A549 (cell line): ENCODE measurements at regions not wholly inside any gene's neighbourhood (a gene's known extent, or its start where the extent isn't known, plus 50 kb on each side); places are given as distances from the start of the nearest gene placed in this dataset.

ENCODE experiments used
- CHD2 ChIP-seq: fragments of 150-350 bp; IDR thresholded peaks from 2 replicates; pipeline ENCODE4 v1.6.1; 2014; ENCODE audit warnings: low read length; ENCODE audit not compliant: partially characterized antibody
- EP300 ChIP-seq, 2 experiments: fragments of >200 bp; sonication (Bioruptor Twin); formaldehyde crosslinking; IDR thresholded peaks; 2 replicates in 1 of 2; 3 replicates in 1 of 2; pipeline ENCODE4 v1.6.1; 2016 to 2017
- MAZ ChIP-seq: fragments of 150-350 bp; IDR thresholded peaks from 2 replicates; pipeline ENCODE4 v1.6.1; 2014; ENCODE audit warnings: antibody characterized with exemption, low read depth, low read length, borderline replicate concordance
- MYC ChIP-seq: IDR thresholded peaks from 2 replicates; pipeline ENCODE4 v1.6.1; 2012; ENCODE audit warnings: mild to moderate bottlenecking, inconsistent platforms, low read length, improper control_type of control experiment, borderline replicate concordance
- NPAS2 ChIP-seq: fragments of 250-450 bp; sonication (Bioruptor Pico); IDR thresholded peaks from 2 replicates; pipeline ENCODE4 v1.8.0; 2022; ENCODE audit warnings: mild to moderate bottlenecking, moderate library complexity, borderline replicate concordance
- POLR2A ChIP-seq: IDR thresholded peaks from 2 replicates; pipeline ENCODE4 v1.6.1; 2012; ENCODE audit warnings: mild to moderate bottlenecking, low read length
- RAD21 ChIP-seq, 2 experiments: fragments of >200 bp in 1 of 2; sonication (Bioruptor Twin) in 1 of 2; formaldehyde crosslinking in 1 of 2; IDR thresholded peaks in 1 of 2; conservative IDR thresholded peaks in 1 of 2; 2 replicates in 1 of 2; 3 replicates in 1 of 2; pipeline ENCODE4 v1.6.1; 2012 to 2018; ENCODE audit warnings: inconsistent platforms in 1 of 2
- RARB ChIP-seq: fragments of 250-450 bp; sonication (Bioruptor Pico); IDR thresholded peaks from 2 replicates; pipeline ENCODE4 v1.8.0; 2021; ENCODE audit warnings: mild to moderate bottlenecking, moderate library complexity
- TF ChIP-seq, protein P1 (sequence below): fragments of >200 bp; sonication (Bioruptor Twin); formaldehyde crosslinking; IDR thresholded peaks from 3 replicates; pipeline ENCODE4 v1.5.1; 2016
- TF ChIP-seq, protein P2 (sequence below): fragments of 200-600 bp; sonication (generic); IDR thresholded peaks from 2 replicates; pipeline ENCODE4 v1.6.1; 2016; ENCODE audit warnings: antibody characterized with exemption, mild to moderate bottlenecking, moderate library complexity

DNA sequence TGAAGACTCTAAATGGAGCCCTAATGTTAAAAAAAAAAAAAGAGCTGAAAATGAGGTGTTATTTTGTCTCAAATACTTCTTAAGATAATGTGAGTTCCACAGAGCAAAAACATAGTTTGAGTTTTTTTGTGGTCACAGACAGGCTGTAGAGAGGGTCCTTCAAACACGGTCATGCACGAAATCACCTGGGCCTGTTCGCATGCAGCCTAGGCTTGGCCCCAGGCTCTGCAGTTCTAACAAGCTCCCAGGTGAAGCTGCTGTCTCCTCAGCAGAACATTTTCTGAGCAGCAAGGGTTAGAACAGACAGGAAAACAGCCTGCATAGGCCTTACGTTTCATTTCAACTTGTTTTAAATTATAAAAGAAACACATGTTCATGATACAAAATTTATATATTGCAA is 65.4 kb upstream of the TBPL2 start:
- TF ChIP-seq, protein P1, sequence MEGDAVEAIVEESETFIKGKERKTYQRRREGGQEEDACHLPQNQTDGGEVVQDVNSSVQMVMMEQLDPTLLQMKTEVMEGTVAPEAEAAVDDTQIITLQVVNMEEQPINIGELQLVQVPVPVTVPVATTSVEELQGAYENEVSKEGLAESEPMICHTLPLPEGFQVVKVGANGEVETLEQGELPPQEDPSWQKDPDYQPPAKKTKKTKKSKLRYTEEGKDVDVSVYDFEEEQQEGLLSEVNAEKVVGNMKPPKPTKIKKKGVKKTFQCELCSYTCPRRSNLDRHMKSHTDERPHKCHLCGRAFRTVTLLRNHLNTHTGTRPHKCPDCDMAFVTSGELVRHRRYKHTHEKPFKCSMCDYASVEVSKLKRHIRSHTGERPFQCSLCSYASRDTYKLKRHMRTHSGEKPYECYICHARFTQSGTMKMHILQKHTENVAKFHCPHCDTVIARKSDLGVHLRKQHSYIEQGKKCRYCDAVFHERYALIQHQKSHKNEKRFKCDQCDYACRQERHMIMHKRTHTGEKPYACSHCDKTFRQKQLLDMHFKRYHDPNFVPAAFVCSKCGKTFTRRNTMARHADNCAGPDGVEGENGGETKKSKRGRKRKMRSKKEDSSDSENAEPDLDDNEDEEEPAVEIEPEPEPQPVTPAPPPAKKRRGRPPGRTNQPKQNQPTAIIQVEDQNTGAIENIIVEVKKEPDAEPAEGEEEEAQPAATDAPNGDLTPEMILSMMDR, result no peak
- TF ChIP-seq EP300 (IDR thresholded peaks at IDR 0.05), result no peak
- no peak for TF ChIP-seq CHD2
- TF ChIP-seq RAD21 (conservative IDR thresholded peaks at IDR 0.05 in 1 of 2, IDR thresholded peaks at IDR 0.05 in 1 of 2), result no peak
- no peak for TF ChIP-seq MAZ
- TF ChIP-seq MYC, result no peak
- no peak for TF ChIP-seq RARB (CRISPR knock-in tag)
- TF ChIP-seq, protein P2, sequence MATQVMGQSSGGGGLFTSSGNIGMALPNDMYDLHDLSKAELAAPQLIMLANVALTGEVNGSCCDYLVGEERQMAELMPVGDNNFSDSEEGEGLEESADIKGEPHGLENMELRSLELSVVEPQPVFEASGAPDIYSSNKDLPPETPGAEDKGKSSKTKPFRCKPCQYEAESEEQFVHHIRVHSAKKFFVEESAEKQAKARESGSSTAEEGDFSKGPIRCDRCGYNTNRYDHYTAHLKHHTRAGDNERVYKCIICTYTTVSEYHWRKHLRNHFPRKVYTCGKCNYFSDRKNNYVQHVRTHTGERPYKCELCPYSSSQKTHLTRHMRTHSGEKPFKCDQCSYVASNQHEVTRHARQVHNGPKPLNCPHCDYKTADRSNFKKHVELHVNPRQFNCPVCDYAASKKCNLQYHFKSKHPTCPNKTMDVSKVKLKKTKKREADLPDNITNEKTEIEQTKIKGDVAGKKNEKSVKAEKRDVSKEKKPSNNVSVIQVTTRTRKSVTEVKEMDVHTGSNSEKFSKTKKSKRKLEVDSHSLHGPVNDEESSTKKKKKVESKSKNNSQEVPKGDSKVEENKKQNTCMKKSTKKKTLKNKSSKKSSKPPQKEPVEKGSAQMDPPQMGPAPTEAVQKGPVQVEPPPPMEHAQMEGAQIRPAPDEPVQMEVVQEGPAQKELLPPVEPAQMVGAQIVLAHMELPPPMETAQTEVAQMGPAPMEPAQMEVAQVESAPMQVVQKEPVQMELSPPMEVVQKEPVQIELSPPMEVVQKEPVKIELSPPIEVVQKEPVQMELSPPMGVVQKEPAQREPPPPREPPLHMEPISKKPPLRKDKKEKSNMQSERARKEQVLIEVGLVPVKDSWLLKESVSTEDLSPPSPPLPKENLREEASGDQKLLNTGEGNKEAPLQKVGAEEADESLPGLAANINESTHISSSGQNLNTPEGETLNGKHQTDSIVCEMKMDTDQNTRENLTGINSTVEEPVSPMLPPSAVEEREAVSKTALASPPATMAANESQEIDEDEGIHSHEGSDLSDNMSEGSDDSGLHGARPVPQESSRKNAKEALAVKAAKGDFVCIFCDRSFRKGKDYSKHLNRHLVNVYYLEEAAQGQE, result no peak
- TF ChIP-seq NPAS2 (CRISPR knock-in tag), result no peak
- TF ChIP-seq POLR2A, result no peak
